ENCODE measurements at regions not wholly inside any gene's neighbourhood (a gene's known extent, or its start where the extent isn't known, plus 50 kb on each side); places are given as distances from the start of the nearest gene placed in this dataset.

DNA sequence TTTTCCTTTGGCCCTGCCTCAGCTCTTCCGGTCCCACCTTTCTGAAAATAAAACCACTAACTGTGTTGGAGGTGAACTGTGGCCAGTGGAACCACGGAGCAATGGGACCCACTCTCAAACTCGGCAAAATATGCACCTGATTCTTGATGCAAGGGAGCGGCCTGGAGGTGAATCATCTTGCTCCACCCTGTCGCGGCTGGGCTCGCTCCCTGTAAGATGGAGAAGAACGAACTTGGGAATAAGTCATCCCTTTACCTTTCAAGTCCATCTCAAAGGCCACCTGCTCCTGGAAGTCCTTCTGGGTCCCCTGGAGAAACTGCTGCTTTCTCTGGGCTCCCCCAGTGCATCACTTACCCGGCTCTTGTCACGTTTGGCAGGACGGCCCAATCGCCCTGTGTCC, 309.9 kb downstream of the BCL11B start:
- DNase-seq: no peak

- no peak for DNase-seq
Observed at GRCh38 chr14:98963610-98964009, 308.4 kb downstream of the BCL11B start.

- no peak for DNase-seq
Observed at GRCh38 chr14:98964171-98964570, 307.8 kb downstream of the BCL11B start.

- no peak for DNase-seq
Observed at GRCh38 chr14:98965076-98965475, 306.9 kb downstream of the BCL11B start.

GRCh38 chr14:98966016-98966415, 306.0 kb downstream of the BCL11B start:
- no peak for DNase-seq

DNA sequence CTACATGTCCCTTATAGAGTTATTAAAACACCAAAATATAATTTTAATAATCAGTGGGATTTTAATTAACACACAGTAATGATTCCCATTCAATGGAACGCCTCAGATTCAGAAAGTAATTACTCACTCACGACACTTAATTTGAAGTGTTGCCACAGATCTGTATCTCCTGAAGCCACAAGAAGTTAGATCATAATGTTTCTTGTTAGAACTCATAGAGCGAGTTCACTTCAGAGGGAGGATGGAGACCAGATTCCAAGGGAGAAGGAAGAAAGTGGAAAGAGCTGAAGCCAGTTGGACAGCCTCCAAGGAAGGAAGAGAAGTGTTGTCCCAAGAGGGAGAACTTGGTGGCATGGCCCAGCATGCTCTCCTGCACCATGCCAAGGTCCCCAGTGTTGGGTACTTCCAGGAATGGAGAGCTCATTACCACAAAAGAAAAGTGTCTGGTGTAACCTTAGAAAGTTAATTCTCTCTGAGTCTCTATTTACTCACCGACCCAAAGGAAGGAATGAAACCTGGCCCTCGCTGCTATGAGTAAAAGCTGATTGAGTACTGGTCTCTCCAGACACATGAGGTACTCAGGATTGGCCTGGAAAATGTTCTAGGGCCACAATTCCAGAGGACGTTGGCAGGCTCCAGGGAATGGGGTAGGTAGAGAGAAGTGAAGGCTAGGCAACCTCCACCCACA, 305.4 kb downstream of the BCL11B start:
- DNase-seq: no peak

DNA sequence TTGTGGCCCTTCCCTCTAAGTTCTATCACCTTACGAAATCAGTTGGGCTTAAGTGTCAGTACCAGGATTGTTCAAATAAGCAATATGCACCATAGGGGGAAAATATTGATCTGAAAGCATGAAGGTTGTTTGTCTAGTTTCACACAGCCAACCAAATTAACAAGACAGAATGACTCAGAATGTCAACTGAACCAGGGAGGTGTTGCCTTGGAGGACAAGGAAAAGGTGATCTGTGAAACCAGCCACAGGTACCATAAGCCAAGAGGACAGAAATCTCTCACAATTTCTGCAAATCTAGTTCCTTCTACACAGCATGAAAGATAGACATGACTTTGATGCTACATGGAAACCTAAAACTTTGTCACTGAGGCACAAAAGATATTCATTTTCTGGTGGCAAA, 297.9 kb downstream of the BCL11B start:
- DNase-seq: no peak

DNA sequence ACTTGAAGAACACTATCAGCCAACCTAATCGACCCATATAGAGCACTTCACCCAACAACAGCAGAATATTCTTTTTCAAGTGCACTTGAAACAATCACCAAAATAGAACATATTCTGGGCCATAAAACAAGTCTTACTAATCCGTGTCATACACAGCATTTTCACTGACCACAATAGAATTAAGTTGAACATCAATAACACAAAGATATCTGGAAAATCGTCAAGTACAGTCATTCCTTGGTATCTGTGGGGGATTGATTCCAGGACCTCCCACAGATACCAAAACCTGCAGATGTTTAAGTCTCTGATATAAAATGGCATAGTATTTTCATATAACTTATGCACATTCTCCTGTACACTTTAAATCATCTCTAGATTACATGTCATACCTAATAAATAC, 295.7 kb downstream of the BCL11B start:
- no peak for DNase-seq

DNA sequence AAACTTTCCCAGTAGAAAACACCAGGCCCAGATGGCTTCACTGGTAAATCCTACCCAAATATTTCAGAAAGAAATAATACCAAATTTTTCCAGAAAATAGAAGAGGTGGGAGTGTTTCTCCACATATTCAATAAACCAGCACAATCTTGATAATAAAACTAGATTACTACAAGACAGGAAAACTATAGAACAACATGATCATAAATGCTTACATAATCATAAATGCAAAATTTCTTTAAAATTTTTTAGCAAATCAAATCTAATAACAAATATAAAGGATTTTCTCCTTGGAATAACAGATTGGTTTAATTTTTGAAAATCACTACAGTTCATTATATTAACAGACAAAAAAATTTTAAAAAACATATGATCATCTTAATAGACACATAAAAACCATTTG, 294.5 kb downstream of the BCL11B start:
- DNase-seq: no peak

DNA sequence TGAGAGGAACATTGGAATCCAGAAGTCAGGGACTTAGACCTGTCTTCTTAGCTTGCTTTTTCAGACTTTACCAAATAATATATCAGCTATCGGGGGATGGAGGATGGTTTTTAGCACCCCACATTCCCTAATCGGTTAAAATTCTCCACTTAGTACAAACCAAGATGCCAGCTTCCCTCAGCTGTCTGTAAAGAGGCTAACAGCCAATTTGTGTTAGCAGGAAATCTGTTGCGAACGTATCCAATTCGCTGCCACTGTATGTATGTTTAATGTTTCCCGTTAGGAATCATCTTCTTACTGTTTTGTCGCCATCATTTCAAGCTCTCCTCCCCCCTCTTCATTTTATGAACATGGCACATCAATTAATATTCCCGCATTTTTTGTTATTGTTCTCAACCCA, 289.0 kb downstream of the BCL11B start:
- DNase-seq: no peak

GRCh38 chr14:98984027-98984718, 287.8 kb downstream of the BCL11B start:
- DNase-seq: no peak

GRCh38 chr14:98984719-98985041, 287.3 kb downstream of the BCL11B start:
- DNase-seq: peak; percentile 43 to 50

GRCh38 chr14:98993818-98994217, 278.2 kb downstream of the BCL11B start:
- DNase-seq: no peak

DNA sequence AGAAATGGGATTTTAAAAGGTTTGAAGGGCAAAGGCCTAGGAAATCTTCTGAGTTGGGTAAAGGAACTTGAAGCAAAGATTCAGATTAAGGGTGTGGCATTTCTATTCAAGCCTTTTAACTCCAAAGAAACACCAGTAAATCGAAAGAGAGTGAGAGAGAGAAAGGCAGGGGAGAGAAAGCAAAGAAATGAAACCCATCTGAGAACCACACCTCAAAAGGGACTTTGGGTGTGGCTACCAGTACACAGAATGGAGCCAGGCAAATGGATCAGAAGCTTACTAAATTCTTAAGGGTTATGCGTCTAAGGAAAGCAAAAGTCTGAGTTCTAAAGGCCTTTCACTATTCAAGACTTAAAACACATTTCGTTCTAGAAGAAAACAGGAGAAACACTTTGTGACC, 277.4 kb downstream of the BCL11B start:
- no peak for DNase-seq

- no peak for DNase-seq
Observed at GRCh38 chr14:98997526-98998205, 274.3 kb downstream of the BCL11B start.

- DNase-seq: no peak
Observed at GRCh38 chr14:98999345-98999744, 272.7 kb downstream of the BCL11B start.

- no peak for DNase-seq
Observed at GRCh38 chr14:98999901-99000300, 272.1 kb downstream of the BCL11B start.

GRCh38 chr14:99001241-99001640, 270.8 kb downstream of the BCL11B start:
- no peak for DNase-seq

GRCh38 chr14:99003646-99004045, 268.4 kb downstream of the BCL11B start:
- DNase-seq: no peak

DNA sequence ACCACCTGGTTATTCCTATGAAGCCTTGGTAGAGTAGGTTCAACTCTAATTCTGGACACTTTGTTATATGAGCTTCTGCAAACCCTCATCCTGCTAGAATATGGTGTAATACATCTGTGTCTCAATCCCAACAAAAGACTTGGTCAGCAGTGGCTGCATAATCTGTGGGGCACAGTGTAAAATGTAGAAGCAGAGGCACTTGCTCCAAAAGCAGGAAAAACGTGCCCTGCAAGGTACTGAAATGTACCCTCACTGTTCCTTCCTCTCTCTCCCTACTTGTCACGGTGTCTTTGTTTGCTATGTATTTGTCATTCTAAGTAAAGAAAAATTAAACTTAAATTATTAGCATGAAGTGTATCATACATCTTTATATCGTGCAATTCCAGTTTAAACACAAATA, 267.9 kb downstream of the BCL11B start:
- no peak for DNase-seq

GRCh38 chr14:99006276-99006675, 265.7 kb downstream of the BCL11B start:
- DNase-seq: no peak

DNA sequence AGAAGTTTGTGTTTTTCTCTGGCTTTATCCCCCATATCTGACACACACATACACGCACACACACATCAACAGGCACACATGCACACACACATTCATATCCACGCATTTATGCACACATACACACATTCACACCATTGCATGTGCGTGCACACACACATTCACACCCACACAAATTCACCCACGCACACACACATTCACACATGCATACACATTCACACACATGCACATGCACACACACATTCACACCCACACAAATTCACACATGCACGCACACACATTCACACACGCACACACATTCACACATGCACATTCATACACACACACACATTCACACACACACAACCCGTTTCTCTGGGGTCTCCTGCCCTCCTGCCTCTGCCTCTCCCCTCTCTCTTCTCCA, 264.2 kb downstream of the BCL11B start:
- no peak for DNase-seq

GRCh38 chr14:99009871-99010270, 262.1 kb downstream of the BCL11B start:
- DNase-seq: no peak

- no peak for DNase-seq
Observed at GRCh38 chr14:99011385-99011784, 260.6 kb downstream of the BCL11B start.
